Endothelial cell of umbilical vein (primary cell): ENCODE measurements at regions not wholly inside any gene's neighbourhood (a gene's known extent, or its start where the extent isn't known, plus 50 kb on each side); places are given as distances from the start of the nearest gene placed in this dataset.

ENCODE experiments used
- CTCF ChIP-seq, 2 donors: IDR thresholded peaks; 1 replicate in 1 of 2; 2 replicates in 1 of 2; pipeline ENCODE4 v1.5.1; 2011; ENCODE audit warnings: low read length in 2 of 2, mild to moderate bottlenecking in 2 of 2, moderate library complexity in 2 of 2, control low read depth in 1 of 2, inconsistent platforms in 1 of 2, low read depth in 1 of 2; ENCODE audit not compliant: insufficient read depth in 1 of 2; ENCODE audit errors: extremely low read depth in 1 of 2
- EZH2 ChIP-seq: IDR thresholded peaks from 2 replicates; pipeline ENCODE4 v1.6.1; 2012; ENCODE audit warnings: borderline replicate concordance, low read depth, mild to moderate bottlenecking, moderate library complexity, low read length, inconsistent platforms; ENCODE audit not compliant: severe bottlenecking
- POLR2AphosphoS5 ChIP-seq: IDR thresholded peaks from 2 replicates; pipeline ENCODE4 v1.6.1; 2012; ENCODE audit warnings: low read depth, mild to moderate bottlenecking, control low read depth, low read length, moderate library complexity; ENCODE audit not compliant: insufficient read depth

- no peak for TF ChIP-seq CTCF (IDR thresholded peaks at IDR 0.05; ENCODE audit: extremely low read depth in 1 of 2, insufficient read depth in 1 of 2, low read depth in 1 of 2, low read length in 2 of 2)
- no peak for TF ChIP-seq EZH2
- no peak for TF ChIP-seq POLR2AphosphoS5
These were observed 187.5 kb downstream of the ATXN7L3B start for GRCh38 chr12:74725154-74725553.
